OCI-LY7 (cell line): ENCODE measurements at regions not wholly inside any gene's neighbourhood (a gene's known extent, or its start where the extent isn't known, plus 50 kb on each side); places are given as distances from the start of the nearest gene placed in this dataset.

Experiments used
- BruUV-seq: library from RNA; stranded (reverse); fragments of 400-500 nt; replicated peaks from 2 replicates; lab custom pipeline; 2021; lab: Mats Ljungman, UMichigan
- CTCF ChIA-PET: fragments of 300-600 bp; sonication (Branson Sonifier 250); formaldehyde crosslinking; loops from one replicate; lab custom pipeline; 2022; ENCODE audit warnings: antibody characterized with exemption; ENCODE audit not compliant: unreplicated experiment; lab: Charles Lee
- POLR2A ChIA-PET: fragments of 300-600 bp; sonication (Branson Sonifier 250); formaldehyde crosslinking; loops from one replicate; lab custom pipeline; 2022; ENCODE audit warnings: antibody characterized with exemption; lab: Charles Lee
- DNase-seq: peaks from one replicate; pipeline ENCODE4 v3.0.0-alpha.2; 2015; ENCODE audit warnings: low spot score
- H2AFZ ChIP-seq: fragments of 200-600 bp; sonication (generic), shearing (Covaris generic); 2 replicates; pipeline ENCODE4 v1.6.1; 2014; ENCODE audit warnings: mild to moderate bottlenecking, antibody characterized with exemption, low read length, moderate library complexity
- H3K27ac ChIP-seq: fragments of 200-600 bp; sonication (generic); 2 replicates; pipeline ENCODE4 v1.5.1; 2014; ENCODE audit warnings: mixed run types, low read depth, mild to moderate bottlenecking, moderate library complexity, low read length, inconsistent platforms; ENCODE audit not compliant: poor library complexity, severe bottlenecking
- H3K36me3 ChIP-seq: fragments of 200-600 bp; sonication (generic); 2 replicates; pipeline ENCODE4 v1.6.1; 2014; ENCODE audit warnings: mild to moderate bottlenecking, antibody characterized with exemption, low read length, moderate library complexity, mixed read lengths; ENCODE audit not compliant: insufficient read depth
- H3K4me1 ChIP-seq: fragments of 200-600 bp; sonication (generic); 2 replicates; pipeline ENCODE4 v1.5.1; 2014; ENCODE audit warnings: mild to moderate bottlenecking, low read length; ENCODE audit not compliant: insufficient read depth, poor library complexity, severe bottlenecking
- H3K4me2 ChIP-seq: fragments of 200-600 bp; sonication (generic); 2 replicates; pipeline ENCODE4 v1.6.1; 2014; ENCODE audit warnings: mild to moderate bottlenecking, low read length
- H3K4me3 ChIP-seq: fragments of 200-600 bp; sonication (generic); 2 replicates; pipeline ENCODE4 v1.5.1; 2014; ENCODE audit warnings: mild to moderate bottlenecking, low read depth, low read length; ENCODE audit not compliant: poor library complexity, severe bottlenecking
- H3K79me2 ChIP-seq: fragments of 200-600 bp; sonication (generic); 2 replicates; pipeline ENCODE4 v1.6.1; 2016; ENCODE audit warnings: low read depth, mild to moderate bottlenecking, low read length, moderate library complexity, mixed read lengths; ENCODE audit not compliant: insufficient read depth
- H3K9me2 ChIP-seq: fragments of 200-600 bp; sonication (generic); 2 replicates; pipeline ENCODE4 v1.6.1; 2016; ENCODE audit warnings: mild to moderate bottlenecking, low read length, mixed read lengths; ENCODE audit not compliant: insufficient read depth
- H3K9me3 ChIP-seq: fragments of 200-600 bp; sonication (generic); 2 replicates; pipeline ENCODE4 v1.6.1; 2014; ENCODE audit warnings: mild to moderate bottlenecking, mixed run types, low read length, mixed read lengths
- H4K20me1 ChIP-seq: fragments of 200-600 bp; sonication (generic); 2 replicates; pipeline ENCODE4 v1.6.1; 2014; ENCODE audit warnings: mild to moderate bottlenecking, antibody characterized with exemption, low read length, moderate library complexity, mixed read lengths; ENCODE audit not compliant: insufficient read depth
- CTCF ChIP-seq: fragments of 200-600 bp; sonication (generic); conservative IDR thresholded peaks from 2 replicates; pipeline ENCODE4 v1.5.1; 2014; ENCODE audit warnings: mild to moderate bottlenecking, antibody characterized with exemption, low read length, moderate library complexity, mixed read lengths
- EZH2phosphoT487 ChIP-seq: fragments of 200-600 bp; sonication (generic); IDR thresholded peaks from 2 replicates; pipeline ENCODE4 v1.6.1; 2018; ENCODE audit warnings: low read depth, borderline replicate concordance, mild to moderate bottlenecking, mixed run types, antibody characterized with exemption, low read length, moderate library complexity, mixed read lengths
- intact Hi-C: fragments of 100-400 bp; cut with micrococcal nuclease; formaldehyde crosslinking; loops from one replicate; pipeline ENCODE4 v1.10.0; 2022; ENCODE audit not compliant: unreplicated experiment

- intact Hi-C loops = no loop called here
- H3K9me3 ChIP-seq = no peaks in the 10 kb centered on the region
- H3K79me2 ChIP-seq = no peaks in the 10 kb centered on the region
- no peaks in the 10 kb centered on the region for H3K36me3 ChIP-seq
- no peaks in the 10 kb centered on the region for H3K4me1 ChIP-seq
- no peak for DNase-seq
- no TSS peak for BruUV-seq
- CTCF ChIA-PET = no interaction called here
- TF ChIP-seq CTCF (no peak), EZH2phosphoT487 (no peak)
- no peaks in the 10 kb centered on the region for H4K20me1 ChIP-seq
- no peak overlapping the region for H3K27ac ChIP-seq
- no peak overlapping the region for H3K4me2 ChIP-seq
- H3K9me2 ChIP-seq = no peaks in the 10 kb centered on the region
- no peak overlapping the region for H3K4me3 ChIP-seq
- no peak overlapping the region for H2AFZ ChIP-seq
- POLR2A ChIA-PET = no interaction called here
Observed at GRCh38 chr15:29454506-29454905, 184.9 kb upstream of the NSMCE3 start.

GRCh38 chr15:29452881-29453731, 183.5 kb upstream of the NSMCE3 start:
- peak overlapping the region; percentile 9; the same call in 1 of the 2 replicates for H2AFZ ChIP-seq
- H3K27ac ChIP-seq = no peak overlapping the region
- no peaks in the 10 kb centered on the region for H3K9me2 ChIP-seq
- ChIA-PET POLR2A (no interaction called here), CTCF (no interaction called here)
- no peak overlapping the region for H3K4me2 ChIP-seq
- no peaks in the 10 kb centered on the region for H3K4me1 ChIP-seq
- H3K4me3 ChIP-seq = no peak overlapping the region
- no peaks in the 10 kb centered on the region for H3K36me3 ChIP-seq
- no TSS peak for BruUV-seq
- H3K9me3 ChIP-seq = no peaks in the 10 kb centered on the region
- intact Hi-C loops = no loop called here
- no peaks in the 10 kb centered on the region for H4K20me1 ChIP-seq
- TF ChIP-seq CTCF (no peak), EZH2phosphoT487 (no peak)
- H3K79me2 ChIP-seq = no peaks in the 10 kb centered on the region
- DNase-seq = no peak

- TF ChIP-seq EZH2phosphoT487 (no peak), CTCF (peak; percentile 30; the same call in 1 of the 2 replicates)
- no peak for DNase-seq
- no peaks in the 10 kb centered on the region for H3K9me3 ChIP-seq
- intact Hi-C loops = no loop called here
- no peak overlapping the region for H3K27ac ChIP-seq
- no peak overlapping the region for H2AFZ ChIP-seq
- H3K79me2 ChIP-seq = no peaks in the 10 kb centered on the region
- H3K9me2 ChIP-seq = no peaks in the 10 kb centered on the region
- H3K4me2 ChIP-seq = no peak overlapping the region
- H3K4me3 ChIP-seq = no peak overlapping the region
- ChIA-PET CTCF (no interaction called here), POLR2A (no interaction called here)
- no TSS peak for BruUV-seq
- H3K36me3 ChIP-seq = no peaks in the 10 kb centered on the region
- no peaks in the 10 kb centered on the region for H3K4me1 ChIP-seq
- H4K20me1 ChIP-seq = no peaks in the 10 kb centered on the region
Observed at GRCh38 chr15:29451201-29451781, 181.7 kb upstream of the NSMCE3 start.
